Effector CD4-positive, alpha-beta T cell (primary cell): ENCODE measurements at regions not wholly inside any gene's neighbourhood (a gene's known extent, or its start where the extent isn't known, plus 50 kb on each side); places are given as distances from the start of the nearest gene placed in this dataset.
"Not testable (repeated sequence)": the region's sequence is repeated elsewhere in the genome, so short reads cannot be mapped to it uniquely, and the experiment has no call there.

Source experiments
- DNase-seq: peaks from one replicate; pipeline ENCODE4 v3.0.0-alpha.2; 2020

DNA sequence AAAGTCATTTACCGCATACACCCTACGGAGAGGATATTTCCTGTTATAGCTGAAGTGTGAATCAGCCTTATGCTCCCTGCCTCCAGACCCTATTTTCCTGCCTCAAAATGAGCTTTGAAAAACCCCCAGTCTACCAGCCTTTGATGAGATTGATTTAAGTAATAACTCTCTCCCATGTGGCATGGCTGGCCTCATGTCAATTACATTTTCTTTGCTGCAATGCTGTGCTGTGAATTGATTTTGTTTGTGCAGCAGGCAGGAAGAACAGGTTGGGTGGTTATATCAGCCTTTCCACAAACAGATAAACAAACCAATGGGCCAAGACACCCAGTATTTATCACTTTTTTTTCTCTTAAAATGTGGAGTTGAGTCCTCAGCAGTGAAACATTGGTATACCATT is 1105.5 kb upstream of the TMEM132C start:
- no peak for DNase-seq

DNA sequence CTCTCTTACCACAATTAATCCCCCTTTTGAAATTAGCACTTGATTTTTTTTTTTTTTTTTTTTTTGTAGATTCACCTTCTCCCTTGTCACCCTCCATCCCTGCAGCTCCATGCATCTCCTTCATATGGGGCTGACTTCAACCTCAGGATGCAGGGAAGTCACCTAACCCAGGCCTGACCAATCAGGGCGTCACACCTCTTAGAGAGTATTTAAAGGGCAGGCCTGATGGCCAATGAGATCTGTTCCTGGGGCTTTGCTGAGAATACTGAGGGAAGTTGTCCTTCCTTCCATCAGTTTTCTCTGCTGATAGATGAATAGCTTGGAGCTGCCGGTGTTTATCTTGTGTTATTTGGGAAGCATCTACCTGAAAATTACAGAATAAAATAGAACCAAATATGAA is 1104.7 kb upstream of the TMEM132C start:
- no peak for DNase-seq

DNA sequence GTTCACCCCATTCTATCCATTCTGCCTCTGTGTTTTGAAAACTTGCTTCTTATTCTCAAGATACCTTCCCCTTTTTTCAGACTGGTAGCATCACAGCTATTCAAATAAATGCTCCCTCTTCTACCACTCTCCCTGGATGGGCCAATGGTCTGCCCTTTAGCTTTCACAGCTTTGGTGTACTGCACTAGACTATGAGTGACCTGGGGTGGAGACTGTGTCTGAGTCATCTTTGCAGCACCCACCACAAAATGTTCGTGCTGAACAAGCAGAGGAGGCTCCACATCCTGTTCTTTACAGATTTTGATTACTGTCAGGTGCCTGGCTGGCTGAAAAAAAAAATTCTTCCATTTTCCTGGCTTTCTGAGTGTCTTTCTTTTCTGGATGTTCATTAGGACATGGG is 1104.1 kb upstream of the TMEM132C start:
- DNase-seq, result no peak

DNA sequence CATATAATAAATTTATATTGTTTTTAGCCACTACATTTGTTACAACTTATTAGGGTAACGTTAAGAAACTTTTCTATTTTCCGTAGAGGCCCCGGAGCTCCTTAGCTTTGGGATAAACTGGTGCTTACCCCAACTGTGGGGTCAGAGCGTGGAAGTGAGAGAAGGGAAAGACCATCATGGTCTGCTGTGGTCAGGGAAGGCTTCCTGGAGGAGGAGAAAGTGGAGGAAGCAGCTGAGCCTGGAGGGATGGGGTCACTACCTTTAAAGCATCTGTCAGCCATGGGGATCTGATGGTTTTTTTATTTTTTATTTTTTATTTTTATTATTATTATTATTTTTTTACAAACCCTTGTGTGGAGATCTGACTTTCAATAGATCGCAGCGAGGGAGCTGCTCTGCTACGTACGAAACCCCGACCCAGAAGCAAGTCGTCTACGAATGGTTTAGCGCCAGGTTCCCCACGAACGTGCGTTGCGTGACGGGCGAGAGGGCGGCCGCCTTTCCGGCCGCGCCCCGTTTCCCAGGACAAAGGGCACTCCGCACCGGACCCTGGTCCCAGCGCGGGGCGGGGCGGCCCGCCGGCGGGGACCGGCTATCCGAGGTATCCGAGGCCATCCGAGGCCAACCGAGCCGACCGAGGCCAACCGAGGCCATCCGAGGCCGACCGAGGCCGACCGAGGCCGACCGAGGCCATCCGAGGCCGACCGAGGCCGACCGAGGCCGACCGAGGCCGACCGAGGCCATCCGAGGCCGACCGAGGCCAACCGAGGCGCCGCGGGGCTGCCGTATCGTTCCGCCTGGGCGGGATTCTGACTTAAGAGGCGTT is 1101.2 kb upstream of the TMEM132C start:
- peak; percentile 72 for DNase-seq

DNA sequence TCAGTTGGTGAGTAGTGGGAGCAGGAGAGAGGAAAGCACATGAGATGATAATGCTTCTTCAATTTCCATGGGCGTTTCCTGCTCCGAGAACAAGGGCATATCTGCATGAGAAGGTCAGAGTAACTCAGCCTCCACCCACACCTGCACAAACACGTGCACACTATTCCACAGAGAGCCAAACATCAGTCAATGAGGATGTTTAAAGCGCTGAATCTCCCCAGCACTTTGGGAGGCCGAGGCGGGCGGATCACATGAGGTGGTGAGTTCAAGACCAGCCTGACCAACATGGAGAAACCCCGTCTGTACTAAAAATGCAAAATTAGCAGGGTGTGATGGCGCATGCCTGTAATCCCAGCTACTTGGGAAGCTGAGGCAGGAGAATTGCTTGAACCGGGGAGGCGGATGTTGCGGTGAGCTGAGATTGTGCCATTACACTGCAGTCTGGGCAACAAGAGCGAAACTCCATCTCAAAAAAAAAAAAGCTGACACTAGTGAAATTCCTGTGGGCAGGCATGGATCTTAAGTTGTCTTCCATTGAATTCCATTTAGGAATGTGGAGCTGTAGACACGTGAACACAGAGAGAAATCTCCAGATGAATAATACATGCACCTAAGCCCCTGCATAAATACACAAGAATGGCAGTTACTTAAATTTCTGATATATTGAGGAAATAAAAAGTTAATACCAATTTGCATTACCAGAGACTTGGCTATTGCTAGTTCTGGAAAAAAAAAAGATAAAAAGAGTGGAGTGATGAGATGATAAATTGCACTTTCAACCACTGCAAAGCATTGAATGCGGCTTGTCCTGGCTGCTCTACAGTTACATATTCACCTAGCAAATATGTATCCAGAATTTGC is 1097.4 kb upstream of the TMEM132C start:
- no peak for DNase-seq

DNA sequence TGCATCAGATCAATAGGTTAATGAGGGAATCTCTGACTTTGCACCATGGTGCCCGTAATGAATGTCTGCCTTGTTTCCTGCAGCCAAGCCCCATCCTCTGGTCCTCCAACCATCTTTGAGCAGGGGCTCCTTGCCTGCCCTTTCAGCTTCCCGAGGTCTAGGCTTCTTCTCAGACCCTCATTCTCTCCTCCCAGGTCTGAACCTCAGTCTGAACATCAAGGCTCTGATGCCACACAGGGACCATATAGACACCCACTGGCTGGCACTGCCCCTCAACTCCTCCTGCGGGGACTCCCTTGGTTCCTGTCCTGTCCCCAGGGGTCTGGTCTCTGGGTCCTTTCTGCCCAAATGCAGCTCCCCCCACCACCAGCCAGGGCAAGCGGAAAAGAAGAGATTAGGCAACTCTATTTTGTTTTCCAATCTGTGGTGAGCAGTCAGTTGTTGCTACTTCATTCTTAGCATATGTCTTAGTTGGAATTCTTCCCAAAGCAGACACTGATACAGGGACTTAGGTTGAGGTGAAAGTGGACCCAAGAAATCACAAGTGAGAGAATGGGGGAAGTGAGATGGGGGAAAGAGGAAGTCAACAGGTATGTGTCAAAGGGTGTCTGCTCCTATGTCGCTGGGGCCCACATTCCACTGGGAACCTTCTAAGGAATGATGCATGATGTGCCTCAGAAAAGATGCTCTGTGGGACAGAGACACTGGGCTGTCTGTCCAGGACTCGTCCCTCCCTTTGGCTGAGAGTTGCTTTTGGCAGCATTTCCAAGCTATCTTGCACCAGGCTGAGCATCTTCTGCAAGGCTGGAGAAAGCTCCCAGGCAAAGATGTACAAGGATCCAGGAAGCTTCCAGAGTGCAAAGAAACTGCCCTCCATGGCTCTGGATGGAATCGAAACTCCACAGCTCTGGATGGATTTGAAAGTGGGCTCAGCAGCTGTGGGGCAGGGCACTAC is 1096.5 kb upstream of the TMEM132C start:
- DNase-seq, result no peak

DNA sequence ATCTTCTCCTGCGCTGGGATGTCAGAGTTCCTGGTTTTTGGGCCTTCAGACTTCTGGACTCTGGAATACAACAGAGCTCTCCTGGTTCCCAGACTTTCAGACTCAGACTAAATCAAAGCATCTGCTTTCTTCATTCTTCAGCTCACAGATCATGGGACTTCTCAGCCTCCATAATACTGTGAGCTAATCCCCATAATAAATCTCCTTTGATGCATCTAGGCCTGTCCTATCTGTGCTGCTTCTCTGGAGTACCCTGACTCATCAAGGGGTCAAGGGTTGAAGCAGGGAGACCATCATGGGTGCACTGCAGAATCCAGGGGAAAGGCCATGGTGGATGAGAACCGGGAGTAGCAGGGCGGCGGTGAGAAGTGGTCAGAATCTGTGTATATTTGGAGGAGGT is 1094.1 kb upstream of the TMEM132C start:
- DNase-seq, result no peak

DNA sequence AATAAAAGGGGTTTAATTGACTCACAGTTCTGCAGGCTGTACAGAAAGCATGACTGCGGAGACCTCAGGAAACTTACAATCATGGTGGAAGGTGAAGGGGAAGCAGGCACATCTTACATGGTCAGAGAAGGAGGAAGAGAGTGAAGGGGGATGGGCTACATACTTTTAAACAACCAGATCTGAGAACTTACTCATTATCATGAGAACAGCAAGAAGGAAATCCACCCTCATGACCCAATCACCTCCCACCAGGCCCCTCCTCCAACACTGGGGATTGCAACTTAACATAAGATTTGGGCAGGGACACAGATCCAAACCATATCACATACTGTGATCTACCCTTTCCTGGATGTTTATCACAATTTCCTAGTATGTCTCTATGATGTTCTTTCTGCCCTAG is 1093.0 kb upstream of the TMEM132C start:
- DNase-seq, result not testable (repeated sequence)

DNA sequence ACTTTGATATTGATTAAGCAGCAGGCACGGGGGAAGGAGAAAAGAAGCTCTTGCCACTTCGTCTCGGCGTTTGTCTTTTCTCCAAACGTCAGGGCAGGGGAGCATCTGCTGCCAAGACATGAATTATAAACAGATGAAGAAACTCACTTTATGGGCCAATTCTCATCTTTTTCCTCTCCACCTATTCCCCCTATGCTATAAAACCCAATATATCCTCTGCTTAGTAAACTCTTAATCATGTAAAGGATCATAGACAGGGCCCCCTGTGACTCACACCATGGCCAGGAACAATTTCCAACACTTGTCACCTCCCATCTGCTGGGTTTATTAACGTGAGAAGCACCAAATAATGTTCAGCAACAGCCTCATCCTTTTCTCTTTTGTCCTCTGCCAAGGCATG is 1092.1 kb upstream of the TMEM132C start:
- no peak for DNase-seq

DNA sequence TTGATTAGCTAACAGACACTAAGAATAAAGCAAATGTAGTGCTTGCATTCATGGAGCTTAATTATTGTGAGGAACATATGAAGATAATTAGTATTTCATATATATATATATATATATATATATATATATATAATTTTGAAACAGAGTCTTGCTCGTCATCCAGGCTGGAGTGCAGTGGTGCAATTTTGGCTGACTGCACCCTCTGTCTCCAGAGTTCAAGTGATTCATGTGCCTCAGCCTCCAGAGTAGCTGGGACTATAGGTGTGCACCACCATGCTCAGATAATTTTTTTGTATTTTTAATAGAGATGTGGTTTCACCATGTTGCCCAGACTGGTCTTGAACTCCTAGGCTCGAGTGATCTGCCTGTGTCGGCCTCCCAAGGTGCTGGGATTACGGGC is 1091.6 kb upstream of the TMEM132C start:
- no peak for DNase-seq

DNA sequence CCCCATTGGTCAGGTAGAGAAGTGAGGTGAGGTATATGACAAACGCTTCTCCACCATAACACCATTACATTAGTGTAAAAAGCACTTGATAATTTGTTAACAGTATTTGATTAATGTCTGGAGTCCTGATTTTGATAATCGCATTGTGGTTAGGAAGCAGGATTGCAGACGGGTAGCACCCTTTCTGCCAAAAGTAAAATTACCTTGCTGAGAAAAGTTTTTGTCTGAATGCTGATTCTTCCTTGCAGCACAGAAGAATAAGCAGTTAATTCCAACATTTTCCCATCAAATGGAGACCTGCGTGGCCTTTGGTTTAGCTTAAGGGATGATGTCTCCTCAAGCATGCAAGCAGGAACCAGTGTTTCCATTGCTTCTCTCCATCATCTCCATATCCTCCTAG is 1090.2 kb upstream of the TMEM132C start:
- no peak for DNase-seq

DNA sequence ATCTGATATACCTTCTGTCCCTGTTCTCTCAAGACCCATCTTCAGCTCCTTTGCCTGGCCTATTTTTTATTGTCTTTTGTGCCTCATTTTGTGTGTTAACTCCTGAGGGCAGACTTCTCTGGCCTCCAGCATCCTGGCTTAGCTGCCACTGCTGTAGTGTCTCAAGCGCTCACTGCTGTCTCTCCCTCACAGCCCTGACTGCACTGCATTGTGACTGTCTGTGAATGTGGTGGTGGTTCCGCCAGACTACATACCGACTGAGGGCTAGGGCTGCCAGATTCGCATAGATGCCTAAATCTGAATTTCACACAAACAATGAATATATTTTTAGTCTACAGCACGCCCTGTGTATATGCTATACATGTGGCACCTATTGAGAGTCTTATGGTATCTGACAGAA is 1088.9 kb upstream of the TMEM132C start:
- no peak for DNase-seq

DNA sequence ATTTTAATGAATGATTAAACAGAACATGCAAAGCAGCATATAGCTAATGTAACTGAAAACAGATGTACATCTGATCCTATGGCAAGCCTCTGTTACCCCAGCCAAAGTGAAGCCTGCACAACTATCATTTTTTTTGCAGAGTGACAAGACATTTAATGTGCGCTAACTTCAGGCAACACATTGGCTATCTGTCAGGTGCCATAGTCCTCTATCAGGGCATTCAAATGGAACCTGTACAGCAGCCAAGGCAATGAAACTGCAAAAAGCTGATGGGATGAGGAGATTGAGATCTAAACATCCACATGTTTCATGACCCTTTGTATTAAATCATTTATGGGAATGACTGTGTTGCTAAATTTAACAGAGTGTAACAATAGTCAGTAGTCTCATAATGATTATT is 1088.5 kb upstream of the TMEM132C start:
- DNase-seq, result no peak

DNA sequence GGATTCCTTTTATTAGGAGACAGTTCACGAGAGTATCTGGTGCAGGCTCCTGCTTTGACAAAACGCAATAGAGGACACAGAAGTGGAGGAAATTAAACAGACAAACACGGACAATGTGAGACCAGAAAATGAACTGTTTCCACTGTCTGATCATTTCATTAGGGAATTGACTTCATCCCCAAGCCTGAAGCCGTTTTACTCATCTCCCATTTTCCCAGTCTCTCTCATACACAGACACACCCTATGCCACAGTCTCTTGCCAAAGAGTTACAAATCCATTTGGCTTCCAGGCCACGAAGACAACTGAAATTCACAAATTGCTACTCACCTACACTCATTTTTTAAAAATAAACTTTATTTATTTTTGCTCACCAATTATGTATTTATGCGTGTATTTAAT is 1087.8 kb upstream of the TMEM132C start:
- DNase-seq, result no peak

DNA sequence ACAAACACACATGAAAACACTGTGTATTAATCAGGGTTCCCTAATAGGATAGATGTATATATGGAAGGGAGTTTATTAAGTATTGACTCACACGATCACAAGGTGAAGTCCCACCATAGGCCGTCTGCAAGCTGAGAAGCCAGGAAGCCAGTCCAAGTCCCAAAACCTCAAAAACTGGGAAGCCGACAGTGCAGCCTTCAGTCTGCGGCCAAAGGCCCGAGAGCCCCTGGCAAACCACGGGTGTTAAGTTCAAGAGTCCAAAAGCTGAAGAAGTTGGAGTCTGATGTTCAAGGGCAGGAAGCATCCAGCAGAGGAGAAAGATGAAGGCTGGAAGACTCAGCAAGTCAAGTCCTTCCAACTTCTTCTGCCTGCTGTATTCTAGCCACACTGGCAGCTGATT is 1085.0 kb upstream of the TMEM132C start:
- no peak for DNase-seq

DNA sequence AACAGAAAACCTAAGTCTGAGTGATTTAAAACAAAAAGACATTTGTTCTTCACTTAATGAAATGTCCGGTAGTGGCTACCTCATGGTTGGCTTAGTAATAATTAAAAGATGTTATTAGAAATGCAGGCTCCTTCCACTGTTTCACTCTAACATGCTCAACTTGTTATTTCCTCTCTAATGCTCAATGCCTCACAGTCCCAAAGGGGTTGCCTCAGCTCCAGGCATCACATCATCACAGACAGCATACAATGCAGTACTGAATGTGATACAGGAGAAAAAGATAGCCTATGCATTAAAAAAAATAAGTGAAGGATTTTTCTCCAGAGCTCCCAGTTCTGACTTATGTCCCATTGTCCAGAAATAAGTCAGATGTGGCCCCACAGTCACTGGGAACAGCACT is 1077.0 kb upstream of the TMEM132C start:
- DNase-seq, result no peak

DNA sequence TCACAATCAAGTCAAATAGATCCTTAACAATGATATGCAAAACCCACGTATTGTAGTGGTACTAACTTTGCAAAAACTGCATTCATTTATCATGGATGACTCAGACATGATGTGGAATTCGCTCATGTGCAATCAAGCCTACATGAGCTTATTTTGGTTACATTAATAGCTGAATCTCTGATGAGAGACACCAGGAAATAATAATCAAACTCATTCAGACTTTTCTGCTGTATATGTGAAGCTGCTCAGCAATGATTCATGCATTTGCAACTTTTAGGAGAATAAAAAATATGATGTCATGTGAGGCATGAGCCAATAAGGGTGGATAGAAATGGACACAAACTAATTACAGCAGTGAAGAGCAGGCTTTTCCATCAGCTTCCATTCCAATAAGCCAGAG is 1075.8 kb upstream of the TMEM132C start:
- DNase-seq, result no peak

DNA sequence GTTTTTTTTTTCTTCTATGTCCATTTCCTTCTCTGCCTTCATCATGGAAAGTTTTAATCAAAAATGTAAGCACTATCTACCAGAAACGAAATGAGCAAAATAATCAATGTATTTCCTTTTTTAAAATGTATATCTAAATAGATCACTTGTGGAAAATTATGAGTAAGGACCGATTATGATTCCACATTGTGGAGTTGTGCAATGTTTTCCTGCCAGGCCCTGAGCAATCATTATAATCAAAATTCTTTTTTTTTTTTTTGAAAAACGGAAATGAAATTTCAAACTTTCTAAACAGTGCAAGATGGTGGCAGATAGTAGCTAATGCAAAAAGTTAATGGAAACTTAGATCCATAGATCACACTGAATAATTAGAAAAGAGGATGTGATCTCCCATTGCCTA is 1074.6 kb upstream of the TMEM132C start:
- no peak for DNase-seq

DNA sequence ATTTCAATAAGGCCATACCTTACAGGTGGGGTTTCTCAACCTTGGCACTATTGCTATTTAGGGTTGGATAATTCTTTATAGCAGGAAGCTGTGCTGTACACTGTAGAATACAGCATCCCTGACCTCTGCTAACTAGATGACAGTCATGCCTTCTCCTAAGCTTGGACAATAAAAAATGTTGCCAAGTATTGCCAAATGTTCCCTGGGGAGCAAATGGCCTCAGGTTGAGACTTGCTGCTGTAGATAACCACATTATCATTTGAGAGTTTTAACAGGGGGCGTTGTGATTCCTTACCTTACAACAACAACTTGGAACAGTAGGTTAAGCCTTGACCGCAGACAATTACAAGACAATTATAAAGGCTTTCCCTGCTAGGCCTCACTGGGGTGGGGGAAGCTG is 1073.6 kb upstream of the TMEM132C start:
- no peak for DNase-seq

DNA sequence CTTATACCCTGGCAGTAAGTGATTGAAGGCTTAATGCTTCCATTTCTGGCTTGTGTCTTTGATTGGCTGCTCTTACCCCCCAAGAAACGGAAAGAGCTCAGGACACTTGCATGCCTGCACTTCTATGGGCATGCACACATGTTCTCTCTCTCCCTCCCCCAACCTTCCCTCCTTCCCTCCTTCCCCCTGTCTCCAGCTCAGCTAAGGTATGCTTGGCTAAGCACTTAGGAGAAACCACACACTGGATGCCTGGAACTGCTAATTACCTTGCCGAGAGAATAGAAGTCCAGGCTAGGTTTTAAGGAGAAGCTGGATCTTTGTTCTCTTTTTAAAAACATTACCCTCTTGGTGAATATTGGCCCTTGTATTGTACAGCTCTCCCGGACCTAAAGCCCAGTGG is 1072.8 kb upstream of the TMEM132C start:
- DNase-seq, result no peak

DNA sequence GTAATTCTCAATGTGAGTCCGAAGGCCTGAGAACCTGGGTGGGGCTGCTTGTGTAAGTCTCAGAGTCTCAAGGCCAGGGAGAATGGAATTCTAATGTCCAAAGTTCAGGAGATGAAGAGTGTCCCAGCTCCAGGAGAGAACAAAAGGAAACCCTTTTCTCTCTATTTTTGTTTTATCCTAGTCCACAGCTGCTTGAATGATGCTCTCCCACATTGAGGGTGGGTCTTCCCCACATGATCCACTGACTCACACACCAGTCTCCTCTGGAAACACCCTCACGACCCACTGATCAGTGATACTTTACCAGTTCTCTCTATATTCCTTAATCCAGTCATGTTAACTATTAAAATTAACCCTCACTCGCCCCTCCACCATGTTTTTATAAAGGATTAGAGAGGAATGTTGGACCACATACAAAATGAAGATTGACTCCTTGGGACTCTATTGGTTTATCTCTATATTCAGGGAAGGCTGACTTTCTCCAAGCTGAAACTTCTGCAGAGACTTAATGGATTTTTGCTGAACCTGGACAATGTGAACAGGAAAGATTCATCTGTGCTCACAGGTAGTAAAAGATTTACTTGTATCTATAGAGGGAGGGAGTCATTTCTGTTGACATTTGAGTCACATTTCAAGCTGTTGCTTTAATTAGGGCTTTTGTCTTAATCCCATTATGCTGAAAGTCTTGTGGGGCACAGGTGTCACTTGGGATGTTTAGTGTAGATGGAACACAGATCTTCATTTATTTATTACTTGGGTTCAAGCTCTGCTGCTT is 1061.0 kb upstream of the TMEM132C start:
- DNase-seq, result no peak

DNA sequence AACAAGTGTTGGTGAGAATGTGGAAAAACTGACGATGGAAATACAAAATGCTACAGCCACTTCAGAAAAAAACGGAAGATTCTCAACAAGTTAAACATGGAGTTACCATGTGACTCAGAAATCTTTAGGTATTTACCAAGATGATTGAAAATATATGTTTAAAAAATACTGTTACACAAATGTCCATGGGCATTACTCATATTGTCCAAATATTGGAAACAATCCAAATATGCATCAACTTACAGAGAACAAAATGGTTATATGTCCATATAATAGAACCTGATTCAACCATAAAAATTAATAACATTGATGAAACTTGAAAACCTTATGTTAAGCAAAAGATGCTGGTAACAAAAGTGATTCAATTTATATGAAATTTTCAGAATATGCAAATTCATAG is 1057.7 kb upstream of the TMEM132C start:
- no peak for DNase-seq
